ENCODE measurements at regions not wholly inside any gene's neighbourhood (a gene's known extent, or its start where the extent isn't known, plus 50 kb on each side); places are given as distances from the start of the nearest gene placed in this dataset.

GRCh38 chr14:85291731-85292130 is 238.2 kb upstream of the FLRT2 start:
- no peak for TF ChIP-seq POLR2A (IDR thresholded peaks at IDR 0.05; ENCODE audit: low read length)
- no peak for TF ChIP-seq REST (IDR thresholded peaks at IDR 0.05)
- no peak for TF ChIP-seq SMC3 (IDR thresholded peaks at IDR 0.05)
- no peak for TF ChIP-seq CTCF (IDR thresholded peaks at IDR 0.05)
- TF ChIP-seq MAX (IDR thresholded peaks at IDR 0.05) = no peak
- TF ChIP-seq PHF8 (IDR thresholded peaks at IDR 0.05; ENCODE audit: borderline replicate concordance, low read depth) = no peak
- no peak for TF ChIP-seq RFX5 (IDR thresholded peaks at IDR 0.05)
- TF ChIP-seq BCL3 (IDR thresholded peaks at IDR 0.05) = no peak
- no peak for TF ChIP-seq RARB (CRISPR knock-in tag; IDR thresholded peaks at IDR 0.05)
